K562 (cell line): ENCODE measurements at regions not wholly inside any gene's neighbourhood (a gene's known extent, or its start where the extent isn't known, plus 50 kb on each side); places are given as distances from the start of the nearest gene placed in this dataset.

ENCODE experiments used
- ATAC-seq: fragments of 200-7000 bp; cut with Tn5 transposase; 3 replicates; pipeline ENCODE4 v1.9.1; 2020; ENCODE audit warnings: moderate library complexity
- BruUV-seq: library from RNA; stranded (reverse); fragments of 400-500 nt; replicated peaks from 2 replicates; lab custom pipeline; 2021; lab: Mats Ljungman, UMichigan
- CTCF ChIA-PET: fragments of 300-600 bp; formaldehyde crosslinking; extraction: SDS; loops from one replicate; lab custom pipeline; 2021; ENCODE audit warnings: low intra/inter-chr PET ratio; lab: Yijun Ruan, JAX
- POLR2A ChIA-PET: fragments of 300-600, 350-650 bp; sonication (Branson Sonifier 250); formaldehyde crosslinking; extraction: SDS; loops from one replicate; lab custom pipeline; 2021; ENCODE audit warnings: antibody characterized with exemption, inconsistent platforms; lab: Yijun Ruan, JAX
- DNase-seq, 4 experiments: peaks; one replicate each; pipeline versions ENCODE4 v3.0.0 to v3.0.0-alpha.2; 2011 to 2018; ENCODE audit warnings: low spot score in 3 of 4, mixed read lengths in 3 of 4; ENCODE audit errors: extremely low read depth in 1 of 4
- FAIRE-seq: peaks from 2 replicates; lab custom pipeline; 2011; peaks lifted over from hg19 to GRCh38; lab: Jason Lieb, UNC
- H2AFZ ChIP-seq: 2 replicates; pipeline ENCODE4 v1.6.0; 2011; ENCODE audit warnings: low read depth, low read length, control low read depth, inconsistent platforms
- H3K27ac ChIP-seq: fragments of 200-600 bp; 3 replicates; pipeline ENCODE4 v1.8.0; 2011; ENCODE audit warnings: low read depth, mild to moderate bottlenecking, control low read depth, inconsistent platforms, low read length, moderate library complexity, mixed read lengths; ENCODE audit errors: extremely low read depth
- H3K27me3 ChIP-seq, 2 experiments: fragments of 300-600 bp in 1 of 2; 2 replicates in 1 of 2; 3 replicates in 1 of 2; pipeline versions ENCODE4 v1.6.0 to v1.8.0; 2011; ENCODE audit warnings: inconsistent platforms in 2 of 2, low read length in 2 of 2, mild to moderate bottlenecking in 1 of 2, mixed read lengths in 1 of 2, moderate library complexity in 1 of 2; ENCODE audit not compliant: control insufficient read depth in 2 of 2, insufficient read depth in 2 of 2
- H3K36me3 ChIP-seq: fragments of 300-600 bp; 3 replicates; pipeline ENCODE4 v1.8.0; 2011; ENCODE audit warnings: mild to moderate bottlenecking, low read length, inconsistent platforms; ENCODE audit not compliant: control insufficient read depth, insufficient read depth
- H3K4me1 ChIP-seq, 2 experiments: fragments of 200-600 bp in 1 of 2; replicated peaks in 1 of 2; 2 replicates in 1 of 2; 3 replicates in 1 of 2; pipeline versions ENCODE4 v1.5.1 to v1.8.0; 2011; ENCODE audit warnings: inconsistent platforms in 2 of 2, low read length in 2 of 2, mild to moderate bottlenecking in 1 of 2, mixed read lengths in 1 of 2, moderate library complexity in 1 of 2; ENCODE audit not compliant: control insufficient read depth in 2 of 2, insufficient read depth in 2 of 2
- H3K4me2 ChIP-seq: 2 replicates; pipeline ENCODE4 v1.6.1; 2011; ENCODE audit warnings: low read length, control low read depth, inconsistent platforms, mixed read lengths; ENCODE audit not compliant: insufficient read depth
- H3K4me3 ChIP-seq: fragments of 200-600 bp; sonication (generic), shearing (Covaris generic); 2 replicates; pipeline ENCODE4 v1.5.1; 2016; ENCODE audit warnings: control low read depth, inconsistent platforms
- H3K79me2 ChIP-seq: fragments of 200-600 bp; 3 replicates; pipeline ENCODE4 v1.8.0; 2011; ENCODE audit warnings: low read length, inconsistent platforms; ENCODE audit not compliant: control insufficient read depth, insufficient read depth
- H3K9ac ChIP-seq, 2 experiments: 2 replicates each; pipeline versions ENCODE4 v1.6.0 to v1.6.1; 2011; ENCODE audit warnings: low read depth in 2 of 2, low read length in 2 of 2, control low read depth in 1 of 2, inconsistent platforms in 1 of 2, mild to moderate bottlenecking in 1 of 2, mixed read lengths in 1 of 2; ENCODE audit not compliant: insufficient read depth in 1 of 2
- H3K9me1 ChIP-seq: one replicate; pipeline ENCODE4 v1.6.0; 2011; ENCODE audit warnings: inconsistent platforms, mild to moderate bottlenecking, low read length, moderate library complexity; ENCODE audit not compliant: control insufficient read depth, insufficient read depth
- H3K9me3 ChIP-seq: replicated peaks from 2 replicates; pipeline ENCODE4 v1.5.1; 2011; ENCODE audit warnings: low read depth, low read length, inconsistent platforms; ENCODE audit not compliant: control insufficient read depth, insufficient read depth
- H4K20me1 ChIP-seq: replicated peaks from 2 replicates; pipeline ENCODE4 v1.6.1; 2011; ENCODE audit warnings: low read length, inconsistent platforms, mixed read lengths; ENCODE audit not compliant: control insufficient read depth, insufficient read depth
- DMBX1 ChIP-seq: fragments of 250-450 bp; sonication (Bioruptor Pico); IDR thresholded peaks from 2 replicates; pipeline ENCODE4 v1.8.0; 2022; ENCODE audit warnings: inconsistent platforms, mild to moderate bottlenecking, moderate library complexity, borderline replicate concordance
- EHMT2 ChIP-seq: fragments of 450-650 bp; IDR thresholded peaks from 2 replicates; pipeline ENCODE4 v1.6.1; 2018; ENCODE audit warnings: antibody characterized with exemption
- ETV1 ChIP-seq: fragments of 450-650 bp; conservative IDR thresholded peaks from 2 replicates; pipeline ENCODE4 v1.6.1; 2016; ENCODE audit warnings: missing genetic modification characterization, control low read depth, low read depth, missing compliant biosample characterization
- FOS ChIP-seq: IDR thresholded peaks from 3 replicates; pipeline ENCODE4 v1.6.1; 2011; ENCODE audit not compliant: insufficient read length; ENCODE audit errors: extremely low read depth
- FOXK2 ChIP-seq, 2 experiments: fragments of 450-650 bp; IDR thresholded peaks in 1 of 2; conservative IDR thresholded peaks in 1 of 2; 2 replicates each; pipeline ENCODE4 v1.6.1; 2016; ENCODE audit warnings: low read depth in 2 of 2, mild to moderate bottlenecking in 1 of 2
- HMG20B ChIP-seq: fragments of 250-450 bp; sonication (Bioruptor Pico); IDR thresholded peaks from 2 replicates; pipeline ENCODE4 v1.5.0; 2021; ENCODE audit warnings: mild to moderate bottlenecking
- NFE2L1 ChIP-seq: fragments of 450-650 bp; IDR thresholded peaks from 2 replicates; pipeline ENCODE4 v1.6.1; 2016; ENCODE audit warnings: missing genetic modification characterization, low read depth, mild to moderate bottlenecking, missing compliant biosample characterization, moderate library complexity, borderline replicate concordance
- RFX1 ChIP-seq: fragments of 450-650 bp; IDR thresholded peaks from 2 replicates; pipeline ENCODE4 v1.6.1; 2016; ENCODE audit warnings: mild to moderate bottlenecking, moderate library complexity
- SOX6 ChIP-seq: fragments of 450-650 bp; IDR thresholded peaks from 2 replicates; pipeline ENCODE4 v1.6.1; 2014; ENCODE audit warnings: mild to moderate bottlenecking
- YBX1 ChIP-seq: fragments of 450-650 bp; IDR thresholded peaks from 2 replicates; pipeline ENCODE4 v1.7.1; 2016; ENCODE audit warnings: mild to moderate bottlenecking
- ZC3H8 ChIP-seq: fragments of 450-650 bp; IDR thresholded peaks from 2 replicates; pipeline ENCODE4 v1.6.1; 2017
- ZNF24 ChIP-seq: fragments of 450-650 bp; IDR thresholded peaks from 2 replicates; pipeline ENCODE4 v1.6.1; 2016
- ZNF316 ChIP-seq: fragments of 450-650 bp; IDR thresholded peaks from 2 replicates; pipeline ENCODE4 v1.6.1; 2016
- ZNF780A ChIP-seq: fragments of 250-450 bp; sonication (Bioruptor Pico); IDR thresholded peaks from 2 replicates; pipeline ENCODE4 v1.5.0; 2021; ENCODE audit warnings: mild to moderate bottlenecking
- WGBS: fragments of 100-300 bp; shearing (Covaris generic); methylation state at CpG from one replicate; pipeline ENCODE4 v1.1.6; 2016; ENCODE audit warnings: low coverage, mixed read lengths; ENCODE audit not compliant: insufficient coverage; ENCODE audit errors: missing lambda C conversion rate; 5-methylcytosine and 5-hydroxymethylcytosine counted together
- in situ Hi-C: fragments of 300-500 bp; cut with MboI; formaldehyde crosslinking; loops from 4 replicates; pipeline ENCODE4 v1.15.0; 2018; ENCODE audit warnings: inconsistent platforms, mixed read lengths
- intact Hi-C: fragments of 100-400 bp; cut with micrococcal nuclease; formaldehyde crosslinking; loops from 2 replicates; pipeline ENCODE4 v1.14.2; 2022
- TF ChIP-seq, protein P1 (sequence below): fragments of 450-650 bp; IDR thresholded peaks from 2 replicates; pipeline ENCODE4 v1.7.0; 2016; ENCODE audit warnings: borderline replicate concordance
- TF ChIP-seq, protein P2 (sequence below): fragments of 450-650 bp; IDR thresholded peaks from 2 replicates; pipeline ENCODE4 v1.6.1; 2017; ENCODE audit warnings: mild to moderate bottlenecking, moderate library complexity
- TF ChIP-seq, protein P3 (sequence below): fragments of 250-450 bp; sonication (Bioruptor Pico); IDR thresholded peaks from 2 replicates; pipeline ENCODE4 v1.6.1; 2021; ENCODE audit warnings: mild to moderate bottlenecking

DNA sequence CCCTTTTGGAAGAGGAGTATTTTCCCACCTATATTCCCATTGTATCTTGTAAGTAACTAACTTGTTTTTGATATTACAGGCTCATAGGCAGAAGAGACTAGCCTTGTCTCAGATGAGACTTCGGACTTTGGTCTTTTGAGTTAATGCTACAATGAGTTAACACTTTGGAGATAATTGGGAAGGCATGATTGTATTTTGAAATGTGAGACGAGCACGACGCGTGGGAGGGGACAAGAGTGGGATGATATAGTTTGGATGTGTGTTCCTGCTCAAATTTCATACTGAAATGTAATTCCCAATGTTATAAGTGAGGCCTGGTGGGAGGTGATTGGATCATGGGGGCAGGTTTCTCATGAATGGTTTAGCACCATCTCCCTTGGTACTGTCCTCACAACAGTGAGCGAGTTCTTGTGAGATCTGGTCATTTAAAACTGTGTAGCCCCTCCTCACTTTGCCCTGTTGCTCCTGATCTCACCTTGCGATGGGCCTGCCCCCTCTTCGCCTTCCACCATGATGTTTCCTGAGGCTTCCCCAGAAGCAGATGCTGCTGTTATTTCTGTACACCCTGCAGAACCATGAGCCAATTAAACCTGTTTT lies 721.5 kb upstream of the CTNND2 start (continued):
- TF ChIP-seq SOX6 = peak; percentile 21; the same call in 1 of the 2 replicates
- TF ChIP-seq, protein P1, sequence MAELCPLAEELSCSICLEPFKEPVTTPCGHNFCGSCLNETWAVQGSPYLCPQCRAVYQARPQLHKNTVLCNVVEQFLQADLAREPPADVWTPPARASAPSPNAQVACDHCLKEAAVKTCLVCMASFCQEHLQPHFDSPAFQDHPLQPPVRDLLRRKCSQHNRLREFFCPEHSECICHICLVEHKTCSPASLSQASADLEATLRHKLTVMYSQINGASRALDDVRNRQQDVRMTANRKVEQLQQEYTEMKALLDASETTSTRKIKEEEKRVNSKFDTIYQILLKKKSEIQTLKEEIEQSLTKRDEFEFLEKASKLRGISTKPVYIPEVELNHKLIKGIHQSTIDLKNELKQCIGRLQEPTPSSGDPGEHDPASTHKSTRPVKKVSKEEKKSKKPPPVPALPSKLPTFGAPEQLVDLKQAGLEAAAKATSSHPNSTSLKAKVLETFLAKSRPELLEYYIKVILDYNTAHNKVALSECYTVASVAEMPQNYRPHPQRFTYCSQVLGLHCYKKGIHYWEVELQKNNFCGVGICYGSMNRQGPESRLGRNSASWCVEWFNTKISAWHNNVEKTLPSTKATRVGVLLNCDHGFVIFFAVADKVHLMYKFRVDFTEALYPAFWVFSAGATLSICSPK = no peak
- 0 out of 2 replicates have a peak, but pooled peaks have one; percentile 30 for TF ChIP-seq EHMT2
- peak; percentile 86 for TF ChIP-seq ZNF24
- TF ChIP-seq FOXK2 (conservative IDR thresholded peaks at IDR 0.05 in 1 of 2, IDR thresholded peaks at IDR 0.05 in 1 of 2; ENCODE audit: low read depth in 2 of 2) = 0 out of 4 replicates have a peak, but pooled peaks have one; percentile 26 to 44
- no peak for TF ChIP-seq ZNF316

- POLR2A ChIA-PET = interaction anchor here (0.6 kb wide), 1 partner anchor 10 kb away, joined by 3 read pairs; no protein-coding TSS in a partner anchor
- no peaks in the 10 kb centered on the region for H3K9me1 ChIP-seq
- ATAC-seq = peak; percentile 56
- CTCF ChIA-PET = no interaction called here
- H3K27me3 ChIP-seq = no peaks in the 10 kb centered on the region
- no peak overlapping the region for H3K9ac ChIP-seq
- intact Hi-C loops (no loop called here), in situ Hi-C loops (no loop called here)
- no peak for DNase-seq
- H3K9me3 ChIP-seq = no peaks in the 10 kb centered on the region; the same call in 1 of the 2 replicates
- 61% methylated on average over 4 of the region's 4 CpGs for WGBS
- no peak overlapping the region for H2AFZ ChIP-seq
- H3K4me3 ChIP-seq = no peak overlapping the region
- H3K79me2 ChIP-seq = peaks cover 79% of the 10 kb centered on the region
- no TSS peak for BruUV-seq
- H4K20me1 ChIP-seq = no peaks in the 10 kb centered on the region
- H3K4me1 ChIP-seq = peaks cover 8 to 23% of the 10 kb centered on the region in 2 experiments; a peak in 3 of 5 replicates
- no peak overlapping the region for H3K4me2 ChIP-seq
- peaks cover 2% of the 10 kb centered on the region; the same call in 1 of the 3 replicates for H3K36me3 ChIP-seq
- 0 out of 3 replicates have a peak overlapping the region, but pooled peaks have one; percentile 19 for H3K27ac ChIP-seq
- FAIRE-seq = no peak
- TF ChIP-seq ZC3H8 (no peak), YBX1 (no peak), DMBX1 (CRISPR knock-in tag) (no peak), ZNF780A (CRISPR knock-in tag) (no peak), HMG20B (CRISPR knock-in tag) (no peak), FOS (no peak), RFX1 (no peak), NFE2L1 (tag) (no peak), ETV1 (tag) (no peak)
- TF ChIP-seq, protein P2, sequence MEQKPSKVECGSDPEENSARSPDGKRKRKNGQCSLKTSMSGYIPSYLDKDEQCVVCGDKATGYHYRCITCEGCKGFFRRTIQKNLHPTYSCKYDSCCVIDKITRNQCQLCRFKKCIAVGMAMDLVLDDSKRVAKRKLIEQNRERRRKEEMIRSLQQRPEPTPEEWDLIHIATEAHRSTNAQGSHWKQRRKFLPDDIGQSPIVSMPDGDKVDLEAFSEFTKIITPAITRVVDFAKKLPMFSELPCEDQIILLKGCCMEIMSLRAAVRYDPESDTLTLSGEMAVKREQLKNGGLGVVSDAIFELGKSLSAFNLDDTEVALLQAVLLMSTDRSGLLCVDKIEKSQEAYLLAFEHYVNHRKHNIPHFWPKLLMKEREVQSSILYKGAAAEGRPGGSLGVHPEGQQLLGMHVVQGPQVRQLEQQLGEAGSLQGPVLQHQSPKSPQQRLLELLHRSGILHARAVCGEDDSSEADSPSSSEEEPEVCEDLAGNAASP = no peak
- TF ChIP-seq, protein P3, sequence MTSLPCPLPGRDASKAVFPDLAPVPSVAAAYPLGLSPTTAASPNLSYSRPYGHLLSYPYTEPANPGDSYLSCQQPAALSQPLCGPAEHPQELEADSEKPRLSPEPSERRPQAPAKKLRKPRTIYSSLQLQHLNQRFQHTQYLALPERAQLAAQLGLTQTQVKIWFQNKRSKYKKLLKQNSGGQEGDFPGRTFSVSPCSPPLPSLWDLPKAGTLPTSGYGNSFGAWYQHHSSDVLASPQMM (CRISPR knock-in tag) = no peak
These were observed 720.7 kb upstream of the CTNND2 start for GRCh38 chr5:12624776-12625560.
